Globus pallidus (tissue), 1 donor: ENCODE measurements at regions not wholly inside any gene's neighbourhood (a gene's known extent, or its start where the extent isn't known, plus 50 kb on each side); places are given as distances from the start of the nearest gene placed in this dataset.
A peak's percentile ranks its signal among the peaks of the same experiment; 100 is the strongest.
"Not testable (repeated sequence)": the region's sequence is repeated elsewhere in the genome, so short reads cannot be mapped to it uniquely, and the experiment has no call there.

Source experiments
- DNase-seq: peaks from one replicate; pipeline ENCODE4 v3.0.0-alpha.2; 2015; ENCODE audit warnings: low spot score

GRCh38 chr21:15203740-15204139 lies 138.9 kb upstream of the NRIP1 start:
- no peak for DNase-seq

DNA sequence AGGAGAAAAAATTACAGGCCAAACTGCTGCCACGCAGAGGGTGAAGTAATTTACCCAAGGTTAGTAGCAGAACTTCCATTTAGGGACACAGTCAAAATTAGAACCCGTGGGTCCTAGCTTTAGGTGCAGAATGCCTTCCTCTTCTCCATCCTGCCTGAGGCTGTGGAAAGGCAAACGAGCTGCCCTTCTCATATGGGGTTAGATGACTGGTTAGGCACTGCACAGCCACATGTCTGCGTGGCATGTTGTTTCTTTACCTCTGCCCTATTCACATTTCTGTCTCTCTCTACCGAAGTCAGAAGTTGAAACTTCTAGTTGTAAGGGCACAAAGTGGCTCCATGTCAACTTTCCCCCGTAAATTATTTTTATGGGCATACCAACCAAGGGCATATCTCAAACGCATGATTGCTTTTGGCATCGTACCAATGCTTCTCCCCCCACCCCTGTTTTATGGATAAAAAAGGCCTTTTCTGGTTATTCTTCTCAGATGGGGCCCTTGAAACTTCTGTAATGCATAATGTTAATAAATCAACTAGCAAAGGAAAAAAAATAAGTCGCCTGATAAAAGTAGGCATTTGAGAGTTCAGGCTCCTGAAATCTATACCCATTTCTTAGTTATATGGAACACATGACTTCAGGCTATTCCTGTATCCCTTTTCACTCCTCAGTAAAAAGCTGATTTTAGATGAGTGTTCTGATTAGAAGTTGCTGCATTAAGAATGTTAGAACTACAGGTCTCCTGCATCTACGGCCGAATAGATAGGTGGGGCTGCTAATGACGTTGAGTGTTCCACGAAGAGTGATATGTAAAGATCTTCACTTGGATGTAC lies 139.6 kb upstream of the NRIP1 start:
- no peak for DNase-seq

DNA sequence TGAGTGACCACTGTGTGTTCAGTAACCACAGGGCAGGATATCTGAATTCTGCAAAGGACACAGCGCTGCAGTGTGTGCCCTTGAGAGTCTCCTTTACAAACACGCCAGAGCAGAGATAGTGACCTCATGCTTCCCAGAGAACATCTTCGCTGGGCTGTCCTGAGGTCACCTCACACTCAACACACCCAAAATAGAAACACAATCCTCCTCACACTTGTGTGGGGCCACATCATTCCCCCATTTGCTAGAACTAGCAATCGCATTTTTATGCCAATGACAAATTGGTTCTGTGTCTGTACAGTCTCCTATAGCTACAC lies 140.1 kb upstream of the NRIP1 start:
- DNase-seq: no peak

- DNase-seq: peak; percentile 15
These were observed 141.7 kb upstream of the NRIP1 start for GRCh38 chr21:15206514-15206913.

- DNase-seq: no peak
These were observed 142.4 kb upstream of the NRIP1 start for GRCh38 chr21:15207231-15207630.

- no peak for DNase-seq
These were observed 143.0 kb upstream of the NRIP1 start for GRCh38 chr21:15207635-15208370.

- no peak for DNase-seq
These were observed 144.0 kb upstream of the NRIP1 start for GRCh38 chr21:15208786-15209185.

GRCh38 chr21:15209224-15209623 lies 144.4 kb upstream of the NRIP1 start:
- DNase-seq: no peak

GRCh38 chr21:15210235-15210678 lies 145.5 kb upstream of the NRIP1 start:
- no peak for DNase-seq

DNA sequence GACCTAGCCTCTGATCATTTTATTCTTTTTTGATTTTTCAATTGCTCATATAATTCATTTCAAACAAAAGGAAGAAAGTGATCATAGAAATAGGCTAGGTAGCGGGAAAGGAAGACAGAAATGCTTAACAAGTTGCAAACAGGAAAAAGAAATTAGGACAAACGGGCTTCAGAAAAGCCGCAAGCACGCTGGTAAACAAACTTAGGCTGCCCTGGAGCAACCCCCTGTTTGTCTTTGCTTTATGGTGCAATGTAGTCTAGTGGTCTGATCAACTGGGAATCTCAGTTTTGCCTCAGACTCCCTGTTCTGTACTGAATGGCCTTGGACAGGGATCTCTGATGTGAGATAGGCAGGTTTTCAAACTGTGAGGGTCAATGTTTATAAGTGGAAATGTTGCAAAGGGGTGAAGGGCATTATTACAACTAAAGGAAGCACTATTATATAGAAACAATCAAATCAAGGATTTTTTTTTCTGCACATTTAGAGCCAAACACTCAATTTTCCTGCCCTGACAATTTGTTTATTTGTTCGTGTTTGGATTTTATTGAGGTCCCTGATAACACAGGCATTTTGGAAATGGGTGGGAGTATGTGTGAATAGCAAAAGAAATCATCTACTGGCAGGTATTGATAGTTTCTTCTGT lies 146.8 kb upstream of the NRIP1 start:
- DNase-seq: no peak

GRCh38 chr21:15212206-15212605 lies 147.4 kb upstream of the NRIP1 start:
- DNase-seq: peak; percentile 35

DNA sequence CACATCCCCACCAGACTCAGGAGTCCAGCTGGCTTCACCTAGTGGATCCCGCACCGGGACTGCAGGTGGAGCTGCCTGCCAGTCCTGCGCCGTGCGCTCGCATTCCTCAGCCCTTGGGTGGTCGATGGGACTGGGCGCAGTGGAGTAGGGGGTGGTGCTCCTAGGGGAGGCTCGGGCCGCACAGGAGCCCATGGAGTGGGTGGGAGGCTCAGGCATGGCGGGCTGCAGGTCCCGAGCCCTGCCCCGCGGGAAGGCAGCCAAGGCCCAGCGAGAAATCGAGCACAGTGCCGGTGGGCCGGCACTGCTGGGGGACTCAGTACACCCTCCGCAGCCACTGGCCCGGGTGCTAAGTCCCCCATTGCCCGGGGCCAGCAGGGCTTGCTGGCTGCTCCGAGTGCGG lies 153.7 kb upstream of the NRIP1 start:
- DNase-seq: not testable (repeated sequence)

GRCh38 chr21:15219039-15219438 lies 154.2 kb upstream of the NRIP1 start:
- no peak for DNase-seq

DNA sequence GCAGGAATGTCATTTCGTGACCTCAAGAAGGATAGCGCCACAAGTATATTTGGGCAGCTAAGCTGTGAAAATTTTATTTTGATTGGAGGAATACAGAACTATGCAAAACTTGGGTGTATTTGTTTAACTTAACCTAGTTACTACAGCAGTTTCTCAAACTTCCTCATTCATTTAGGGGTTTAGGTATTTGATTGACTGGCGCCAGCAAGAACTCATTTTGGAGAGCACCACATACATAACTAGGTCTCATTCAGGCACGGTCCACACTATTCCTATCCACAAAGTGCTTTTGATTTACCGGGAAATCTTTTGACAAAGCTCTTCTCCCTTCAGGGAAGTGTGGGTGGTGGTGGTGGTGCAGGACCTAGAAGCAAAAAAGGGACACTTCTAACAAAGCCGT lies 155.1 kb upstream of the NRIP1 start:
- DNase-seq: no peak

DNA sequence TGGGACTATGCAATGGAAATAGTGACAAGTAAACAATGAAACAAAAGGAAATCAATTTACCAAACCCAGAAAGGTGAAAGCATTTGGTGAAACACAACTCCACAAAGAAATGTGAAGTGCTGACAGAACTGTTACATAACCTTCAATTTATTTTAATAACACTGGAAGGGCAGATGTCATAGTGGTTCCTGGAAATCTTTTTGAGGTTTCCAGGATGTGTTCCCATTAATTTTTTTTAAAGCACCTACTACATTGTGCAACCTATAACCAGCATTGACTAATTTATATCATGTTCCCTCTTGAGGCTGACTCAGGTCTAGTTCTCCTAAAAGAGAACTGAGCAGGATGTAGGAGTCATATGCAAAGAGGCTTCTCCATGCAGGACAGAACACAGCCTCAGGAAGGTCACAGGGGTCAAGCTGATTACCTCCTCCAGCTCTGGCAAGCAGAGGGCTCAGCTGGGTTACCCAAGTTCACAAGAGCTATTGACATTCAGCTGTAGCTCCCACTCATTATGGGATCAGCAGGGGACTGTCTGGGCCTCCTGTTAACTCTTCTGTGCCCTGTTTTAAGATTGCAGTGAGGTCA lies 157.1 kb upstream of the NRIP1 start:
- no peak for DNase-seq

- no peak for DNase-seq
These were observed 157.9 kb upstream of the NRIP1 start for GRCh38 chr21:15222707-15223106.

- no peak for DNase-seq
These were observed 159.7 kb upstream of the NRIP1 start for GRCh38 chr21:15224346-15225086.

GRCh38 chr21:15227919-15228318 lies 163.1 kb upstream of the NRIP1 start:
- DNase-seq: no peak

DNA sequence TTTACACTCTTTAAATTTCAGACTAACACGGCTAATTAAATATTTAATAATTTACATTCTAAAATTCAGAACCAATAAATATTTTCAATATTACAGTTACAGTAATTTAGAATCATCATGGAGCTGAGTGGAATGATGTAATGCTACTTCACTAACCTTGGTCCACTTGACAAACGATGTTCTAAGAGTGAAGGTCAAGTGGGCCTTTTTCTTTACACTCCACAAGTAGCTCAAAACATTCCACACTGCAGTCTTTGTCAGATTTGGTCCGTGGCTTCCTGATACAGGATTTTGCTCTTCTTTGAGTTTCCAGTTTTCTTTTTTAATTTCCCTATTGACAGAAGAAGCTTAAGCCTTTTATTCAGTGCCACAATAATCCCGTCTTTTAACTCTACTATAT lies 164.6 kb upstream of the NRIP1 start:
- no peak for DNase-seq

DNA sequence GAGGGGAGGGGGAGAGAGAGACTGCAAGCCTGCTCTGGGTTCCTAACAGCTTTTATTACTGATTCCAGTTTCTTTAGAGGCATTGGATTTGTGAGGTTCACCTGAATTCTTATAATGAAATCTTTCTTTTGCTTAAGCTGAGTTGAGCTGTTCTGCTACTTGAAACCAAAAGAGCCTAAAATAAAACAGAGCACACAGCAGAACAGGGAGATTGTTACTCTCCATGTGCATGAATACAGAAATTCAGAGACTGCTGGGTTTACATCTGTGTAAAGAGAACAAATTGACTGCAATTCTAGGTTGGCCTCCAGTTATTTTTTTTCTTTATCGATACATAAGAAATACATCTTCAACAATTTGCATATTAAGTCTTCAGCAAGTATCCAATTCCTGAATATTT lies 168.8 kb upstream of the NRIP1 start:
- DNase-seq: no peak

DNA sequence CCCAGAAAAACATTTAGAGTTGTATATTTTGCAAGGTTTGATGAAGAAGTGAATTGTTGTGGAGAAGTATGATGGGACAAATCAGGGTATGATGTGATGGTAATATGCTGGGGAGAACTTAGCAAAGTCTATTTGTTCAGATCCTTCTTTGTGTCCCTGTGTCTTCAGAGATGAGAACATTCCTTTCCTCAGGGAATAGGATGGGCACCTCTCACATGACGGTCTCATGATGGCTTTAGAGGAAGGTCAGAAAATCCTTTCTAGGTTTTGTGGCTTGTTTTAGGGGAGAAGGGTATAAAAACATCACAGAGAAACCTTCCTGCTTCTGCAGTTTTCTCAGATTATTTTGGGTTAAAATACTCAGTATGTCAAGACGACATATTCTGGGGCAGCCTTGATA lies 171.3 kb upstream of the NRIP1 start:
- DNase-seq: no peak

DNA sequence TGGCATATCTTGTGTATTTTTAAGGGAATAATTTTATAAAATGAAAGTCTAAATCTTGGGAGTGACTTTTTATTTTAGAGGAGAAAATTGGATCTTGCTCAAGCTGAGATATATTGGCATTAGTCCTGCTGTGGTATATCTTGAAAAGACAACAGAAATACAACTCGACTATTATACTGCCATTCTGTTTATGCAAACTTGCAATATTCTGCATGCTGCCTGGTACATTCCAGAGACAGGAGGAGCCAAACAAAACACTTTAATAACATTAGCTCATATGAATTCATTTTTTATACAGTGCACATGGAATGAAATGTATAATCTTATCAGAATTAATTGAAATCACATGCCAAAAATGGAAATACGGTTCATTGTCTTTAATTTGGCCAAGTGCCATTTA lies 176.0 kb upstream of the NRIP1 start:
- no peak for DNase-seq
